H1 (cell line): ENCODE measurements at regions not wholly inside any gene's neighbourhood (a gene's known extent, or its start where the extent isn't known, plus 50 kb on each side); places are given as distances from the start of the nearest gene placed in this dataset.

Experiments used
- CTCF ChIA-PET: fragments of 300-600 bp; sonication (Branson Sonifier 250); formaldehyde crosslinking; loops from one replicate; lab custom pipeline; 2021; ENCODE audit not compliant: partially characterized antibody; lab: Charles Lee
- POLR2A ChIA-PET: fragments of 300-600 bp; sonication (Branson Sonifier 250); formaldehyde crosslinking; loops from one replicate; lab custom pipeline; 2021; ENCODE audit warnings: inconsistent platforms; ENCODE audit not compliant: partially characterized antibody; lab: Charles Lee
- DNase-seq, 2 experiments: peaks; one replicate each; pipeline versions ENCODE4 v3.0.0 to v3.0.0-alpha.2; 2010 to 2022; ENCODE audit warnings: low spot score in 2 of 2, low read depth in 1 of 2, mixed read lengths in 1 of 2
- FAIRE-seq: peaks from 2 replicates; lab custom pipeline; 2011; peaks lifted over from hg19 to GRCh38; lab: Jason Lieb, UNC
- H2AFZ ChIP-seq: 2 replicates; pipeline ENCODE4 v1.8.1; 2012; ENCODE audit warnings: low read length, inconsistent platforms
- H2AK5ac ChIP-seq: 2 replicates; pipeline ENCODE4 v1.6.1; 2013; ENCODE audit warnings: low read depth, low read length
- H2BK120ac ChIP-seq: replicated peaks from 2 replicates; pipeline ENCODE3; 2013; ENCODE audit warnings: low read depth, low read length, inconsistent platforms
- H2BK12ac ChIP-seq: 2 replicates; pipeline ENCODE4 v1.6.1; 2013; ENCODE audit warnings: low read depth, low read length
- H2BK15ac ChIP-seq: 2 replicates; pipeline ENCODE4 v1.6.1; 2013; ENCODE audit warnings: low read length
- H2BK20ac ChIP-seq: 2 replicates; pipeline ENCODE4 v1.6.1; 2013; ENCODE audit warnings: low read length
- H2BK5ac ChIP-seq: 2 replicates; pipeline ENCODE4 v1.6.1; 2013; ENCODE audit warnings: low read depth, low read length
- H3K14ac ChIP-seq: 2 replicates; pipeline ENCODE4 v1.6.1; 2013; ENCODE audit warnings: inconsistent platforms; ENCODE audit not compliant: insufficient read length
- H3K18ac ChIP-seq: 2 replicates; pipeline ENCODE4 v1.6.1; 2013; ENCODE audit warnings: low read length; ENCODE audit errors: extremely low read depth
- H3K23ac ChIP-seq: 2 replicates; pipeline ENCODE4 v1.6.1; 2013; ENCODE audit warnings: inconsistent platforms; ENCODE audit not compliant: insufficient read length
- H3K23me2 ChIP-seq: 2 replicates; pipeline ENCODE4 v1.6.1; 2013; ENCODE audit warnings: low read depth, low read length
- H3K27ac ChIP-seq: 2 replicates; pipeline ENCODE4 v1.6.1; 2011; ENCODE audit warnings: low read depth, low read length, inconsistent platforms
- H3K27me3 ChIP-seq, 4 experiments: replicated peaks in 1 of 4; 1 replicate in 1 of 4; 2 replicates in 3 of 4; pipeline versions ENCODE4 v1.6.1 to v1.8.1; 2011 to 2013; ENCODE audit warnings: low read length in 3 of 4, mild to moderate bottlenecking in 3 of 4, inconsistent platforms in 2 of 4, mixed read lengths in 2 of 4, moderate library complexity in 1 of 4; ENCODE audit not compliant: control insufficient read depth in 3 of 4, insufficient read depth in 3 of 4; ENCODE audit errors: extremely low read depth in 1 of 4
- H3K36me3 ChIP-seq, 4 experiments: 2 replicates each; pipeline versions ENCODE4 v1.6.1 to v1.8.1; 2011 to 2013; ENCODE audit warnings: mild to moderate bottlenecking in 4 of 4, low read length in 3 of 4, moderate library complexity in 2 of 4, control low read depth in 1 of 4, inconsistent platforms in 1 of 4; ENCODE audit not compliant: insufficient read depth in 4 of 4, control insufficient read depth in 2 of 4
- H3K4ac ChIP-seq: replicated peaks from 2 replicates; pipeline ENCODE3; 2013; ENCODE audit warnings: low read length, low read depth, mixed read lengths, inconsistent platforms; ENCODE audit not compliant: insufficient read length
- H3K4me1 ChIP-seq, 4 experiments: replicated peaks in 1 of 4; 1 replicate in 1 of 4; 2 replicates in 3 of 4; pipeline versions ENCODE4 v1.6.1 to v1.8.1; 2011 to 2013; ENCODE audit warnings: low read length in 3 of 4, inconsistent platforms in 2 of 4, mixed read lengths in 1 of 4; ENCODE audit not compliant: insufficient read depth in 4 of 4, control insufficient read depth in 3 of 4
- H3K4me2 ChIP-seq, 2 experiments: 2 replicates each; pipeline versions ENCODE4 v1.6.1 to v1.8.1; 2011 to 2013; ENCODE audit warnings: low read depth in 2 of 2, low read length in 2 of 2, control low read depth in 1 of 2, inconsistent platforms in 1 of 2, mild to moderate bottlenecking in 1 of 2; ENCODE audit not compliant: insufficient read depth in 1 of 2
- H3K4me3 ChIP-seq, 4 experiments: fragments of 200-600, 300-600 bp in 1 of 4; sonication (generic), shearing (Covaris generic), sonication (Bioruptor Twin) in 1 of 4; 2 replicates each; pipeline versions ENCODE4 v1.5.1 to v1.8.1; 2011 to 2016; ENCODE audit warnings: low read length in 4 of 4, low read depth in 3 of 4, control low read depth in 2 of 4, inconsistent platforms in 2 of 4, mild to moderate bottlenecking in 2 of 4, mixed read lengths in 1 of 4, moderate library complexity in 1 of 4; ENCODE audit not compliant: insufficient read depth in 2 of 4; ENCODE audit errors: extremely low read depth in 1 of 4
- H3K56ac ChIP-seq: replicated peaks from 2 replicates; pipeline ENCODE3; 2013; ENCODE audit warnings: low read depth, mild to moderate bottlenecking, mixed read lengths, low read length, inconsistent platforms; ENCODE audit not compliant: insufficient read length
- H3K79me1 ChIP-seq: 2 replicates; pipeline ENCODE4 v1.6.1; 2013; ENCODE audit warnings: low read depth, low read length, control low read depth
- H3K79me2 ChIP-seq, 2 experiments: 2 replicates each; pipeline versions ENCODE4 v1.6.1 to v1.8.1; 2012 to 2013; ENCODE audit warnings: low read length in 2 of 2, mild to moderate bottlenecking in 2 of 2, inconsistent platforms in 1 of 2; ENCODE audit not compliant: insufficient read depth in 2 of 2, control insufficient read depth in 1 of 2
- H3K9ac ChIP-seq, 4 experiments: replicated peaks in 1 of 4; 1 replicate in 1 of 4; 2 replicates in 3 of 4; pipeline versions ENCODE4 v1.6.1 to v1.8.1; 2011 to 2013; ENCODE audit warnings: low read depth in 3 of 4, low read length in 3 of 4, control low read depth in 2 of 4, mild to moderate bottlenecking in 2 of 4, moderate library complexity in 2 of 4, inconsistent platforms in 1 of 4; ENCODE audit errors: extremely low read depth in 1 of 4
- H3K9me3 ChIP-seq, 2 experiments: 2 replicates each; pipeline versions ENCODE4 v1.6.1 to v1.8.1; 2012 to 2013; ENCODE audit warnings: mild to moderate bottlenecking in 2 of 2, moderate library complexity in 2 of 2, control low read depth in 1 of 2, inconsistent platforms in 1 of 2, low read depth in 1 of 2, low read length in 1 of 2, mixed read lengths in 1 of 2; ENCODE audit not compliant: insufficient read depth in 2 of 2
- H4K20me1 ChIP-seq, 2 experiments: replicated peaks in 1 of 2; 2 replicates each; pipeline versions ENCODE3 to v1.8.1; 2011 to 2013; ENCODE audit warnings: inconsistent platforms in 2 of 2, low read length in 2 of 2, mild to moderate bottlenecking in 1 of 2; ENCODE audit not compliant: insufficient read depth in 2 of 2, control insufficient read depth in 1 of 2
- H4K5ac ChIP-seq: 2 replicates; pipeline ENCODE4 v1.6.1; 2013; ENCODE audit warnings: low read length, low read depth, mixed read lengths, inconsistent platforms; ENCODE audit not compliant: insufficient read length
- H4K8ac ChIP-seq: 2 replicates; pipeline ENCODE4 v1.8.0; 2013; ENCODE audit warnings: mild to moderate bottlenecking, moderate library complexity, low read length, inconsistent platforms; ENCODE audit not compliant: insufficient read depth; ENCODE audit errors: extremely low read depth
- H4K91ac ChIP-seq: replicated peaks from 2 replicates; pipeline ENCODE3; 2013; ENCODE audit warnings: low read length, mixed read lengths, inconsistent platforms; ENCODE audit not compliant: insufficient read length
- JUN ChIP-seq: IDR thresholded peaks from 2 replicates; pipeline ENCODE4 v1.6.1; 2011; ENCODE audit warnings: low read depth, mild to moderate bottlenecking, improper control_type of control experiment, low read length
- MAFK ChIP-seq: IDR thresholded peaks from 2 replicates; pipeline ENCODE4 v1.6.1; 2012; ENCODE audit warnings: low read depth, mild to moderate bottlenecking, improper control_type of control experiment, low read length
- POLR2AphosphoS5 ChIP-seq: IDR thresholded peaks from 2 replicates; pipeline ENCODE4 v1.6.1; 2011; ENCODE audit warnings: low read depth, low read length
- POU5F1 ChIP-seq: IDR thresholded peaks from 2 replicates; pipeline ENCODE4 v1.6.1; 2011; ENCODE audit warnings: low read depth, mild to moderate bottlenecking, low read length, moderate library complexity
- SAP30 ChIP-seq: fragments of 300-600 bp; sonication (generic); IDR thresholded peaks from 2 replicates; pipeline ENCODE4 v1.7.1; 2012; ENCODE audit warnings: low read length, moderate library complexity, mild to moderate bottlenecking, inconsistent platforms; ENCODE audit not compliant: insufficient read depth, insufficient replicate concordance
- SIRT6 ChIP-seq: IDR thresholded peaks from one replicate; pipeline ENCODE4 v1.7.1; 2012; ENCODE audit warnings: low read length, inconsistent platforms
- SP2 ChIP-seq: IDR thresholded peaks from 2 replicates; pipeline ENCODE4 v1.6.1; 2012; ENCODE audit warnings: mild to moderate bottlenecking, low read length, inconsistent platforms
- SRF ChIP-seq: IDR thresholded peaks from 2 replicates; pipeline ENCODE4 v1.6.1; 2011; ENCODE audit warnings: mild to moderate bottlenecking, low read depth, low read length, moderate library complexity
- YY1 ChIP-seq: IDR thresholded peaks from 2 replicates; pipeline ENCODE4 v1.6.1; 2011; ENCODE audit warnings: low read depth, mild to moderate bottlenecking, low read length
- WGBS, 2 experiments: shearing (Covaris generic) in 1 of 2; methylation state at CpG; one replicate each; pipeline versions ENCODE4 v1.1.6 to v1.1.7; 2013 to 2015; ENCODE audit warnings: low lambda C conversion rate in 2 of 2, mixed read lengths in 2 of 2, inconsistent platforms in 1 of 2, low coverage in 1 of 2, missing lambda C conversion rate in 1 of 2; ENCODE audit not compliant: insufficient replicate concordance in 2 of 2, insufficient coverage in 1 of 2, insufficient read length in 1 of 2; ENCODE audit errors: extremely low coverage in 1 of 2, missing lambda C conversion rate in 1 of 2; 5-methylcytosine and 5-hydroxymethylcytosine counted together
- TF ChIP-seq, protein P1 (sequence below): IDR thresholded peaks from 2 replicates; pipeline ENCODE4 v1.6.1; 2012; ENCODE audit warnings: inconsistent platforms
- TF ChIP-seq, protein P2 (sequence below), 3 experiments: IDR thresholded peaks; 1 replicate in 2 of 3; 2 replicates in 1 of 3; pipeline versions ENCODE4 v1.5.1 to v1.6.1; 2011; ENCODE audit warnings: low read length in 3 of 3, mild to moderate bottlenecking in 3 of 3, inconsistent platforms in 2 of 3, low read depth in 1 of 3, moderate library complexity in 1 of 3; ENCODE audit not compliant: insufficient read depth in 1 of 3; ENCODE audit errors: control extremely low read depth in 1 of 3

DNA sequence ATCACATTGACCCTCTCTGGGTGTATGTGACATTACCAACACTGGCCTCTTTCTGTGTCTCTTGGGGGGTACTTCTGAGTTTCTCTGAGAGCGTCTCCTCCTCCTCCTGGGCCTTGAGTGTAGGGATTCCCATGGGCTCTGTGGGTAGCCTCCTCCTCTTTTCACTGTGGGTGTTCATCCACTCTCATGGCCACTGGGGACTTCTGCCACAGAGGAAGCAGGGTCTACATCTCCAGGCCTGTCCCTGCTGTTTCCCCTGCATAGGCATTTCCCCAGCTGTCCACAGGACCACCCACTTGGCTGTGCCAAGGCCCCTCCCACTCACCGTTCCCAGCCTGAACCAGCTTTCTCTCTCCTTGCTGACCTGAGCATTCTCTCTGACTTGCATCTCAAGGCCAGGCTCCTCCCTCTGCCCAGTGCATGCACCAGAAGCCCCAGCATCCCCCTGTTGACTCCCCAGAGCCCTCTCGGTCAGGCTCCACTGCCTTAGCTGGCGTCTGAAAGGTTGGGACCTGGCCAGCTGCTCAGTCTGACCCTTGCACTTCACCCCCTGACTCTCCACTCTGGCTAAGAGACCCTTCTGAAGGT, 487.6 kb downstream of the GLRX3 start:
- H3K23ac ChIP-seq: no peak overlapping the region
- no peaks in the 10 kb centered on the region for H3K79me2 ChIP-seq
- no peak overlapping the region for H4K5ac ChIP-seq
- no peak overlapping the region for H3K4me3 ChIP-seq
- no peaks in the 10 kb centered on the region for H3K9me3 ChIP-seq
- no peak overlapping the region for H2BK20ac ChIP-seq
- no peak overlapping the region for H3K4me2 ChIP-seq
- H3K23me2 ChIP-seq: no peaks in the 10 kb centered on the region
- H3K9ac ChIP-seq: no peak overlapping the region
- H3K4ac ChIP-seq: no peak overlapping the region
- POLR2A ChIA-PET: no interaction called here
- FAIRE-seq: no peak
- H2AK5ac ChIP-seq: no peak overlapping the region
- peaks cover 0 to 4% (median 0%) of the 10 kb centered on the region in 4 experiments; a peak in 1 of 7 replicates for H3K4me1 ChIP-seq
- H2BK12ac ChIP-seq: no peak overlapping the region
- no peaks in the 10 kb centered on the region; a peak in 1 of 7 replicates for H3K27me3 ChIP-seq
- H3K18ac ChIP-seq: no peak overlapping the region
- H3K36me3 ChIP-seq: no peaks in the 10 kb centered on the region
- no peak for DNase-seq
- no peak overlapping the region for H2BK120ac ChIP-seq
- no peak overlapping the region for H3K27ac ChIP-seq
- WGBS, 2 experiments: 93% methylated on average over 4 of the region's 4 CpGs; no CpG with 5 or more reads in 1 of the 2 experiments
- H2AFZ ChIP-seq: no peak overlapping the region
- no peak overlapping the region for H2BK15ac ChIP-seq
- H4K8ac ChIP-seq: no peak overlapping the region
- H3K56ac ChIP-seq: no peak overlapping the region
- H3K14ac ChIP-seq: no peak overlapping the region
- no peaks in the 10 kb centered on the region for H4K20me1 ChIP-seq
- no peaks in the 10 kb centered on the region for H3K79me1 ChIP-seq
- no peak overlapping the region for H4K91ac ChIP-seq
- no peak overlapping the region for H2BK5ac ChIP-seq
- CTCF ChIA-PET: interaction anchor here (0.6 to 1.1 kb wide), 2 partner anchors 22 to 136 kb away, joined by 3 to 4 read pairs; no protein-coding TSS in a partner anchor
- no peak for TF ChIP-seq POLR2AphosphoS5
- TF ChIP-seq YY1: no peak
- TF ChIP-seq POU5F1: no peak
- no peak for TF ChIP-seq JUN
- TF ChIP-seq SAP30: no peak
- no peak for TF ChIP-seq SIRT6
- no peak for TF ChIP-seq SRF
- TF ChIP-seq, protein P1, sequence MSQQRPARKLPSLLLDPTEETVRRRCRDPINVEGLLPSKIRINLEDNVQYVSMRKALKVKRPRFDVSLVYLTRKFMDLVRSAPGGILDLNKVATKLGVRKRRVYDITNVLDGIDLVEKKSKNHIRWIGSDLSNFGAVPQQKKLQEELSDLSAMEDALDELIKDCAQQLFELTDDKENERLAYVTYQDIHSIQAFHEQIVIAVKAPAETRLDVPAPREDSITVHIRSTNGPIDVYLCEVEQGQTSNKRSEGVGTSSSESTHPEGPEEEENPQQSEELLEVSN: no peak
- no peak for TF ChIP-seq MAFK
- TF ChIP-seq, protein P2, sequence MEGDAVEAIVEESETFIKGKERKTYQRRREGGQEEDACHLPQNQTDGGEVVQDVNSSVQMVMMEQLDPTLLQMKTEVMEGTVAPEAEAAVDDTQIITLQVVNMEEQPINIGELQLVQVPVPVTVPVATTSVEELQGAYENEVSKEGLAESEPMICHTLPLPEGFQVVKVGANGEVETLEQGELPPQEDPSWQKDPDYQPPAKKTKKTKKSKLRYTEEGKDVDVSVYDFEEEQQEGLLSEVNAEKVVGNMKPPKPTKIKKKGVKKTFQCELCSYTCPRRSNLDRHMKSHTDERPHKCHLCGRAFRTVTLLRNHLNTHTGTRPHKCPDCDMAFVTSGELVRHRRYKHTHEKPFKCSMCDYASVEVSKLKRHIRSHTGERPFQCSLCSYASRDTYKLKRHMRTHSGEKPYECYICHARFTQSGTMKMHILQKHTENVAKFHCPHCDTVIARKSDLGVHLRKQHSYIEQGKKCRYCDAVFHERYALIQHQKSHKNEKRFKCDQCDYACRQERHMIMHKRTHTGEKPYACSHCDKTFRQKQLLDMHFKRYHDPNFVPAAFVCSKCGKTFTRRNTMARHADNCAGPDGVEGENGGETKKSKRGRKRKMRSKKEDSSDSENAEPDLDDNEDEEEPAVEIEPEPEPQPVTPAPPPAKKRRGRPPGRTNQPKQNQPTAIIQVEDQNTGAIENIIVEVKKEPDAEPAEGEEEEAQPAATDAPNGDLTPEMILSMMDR (IDR thresholded peaks at IDR 0.05; ENCODE audit: control extremely low read depth in 1 of 3, insufficient read depth in 1 of 3, low read depth in 1 of 3, low read length in 3 of 3): no peak
- no peak for TF ChIP-seq SP2
